ENCODE measurements at regions not wholly inside any gene's neighbourhood (a gene's known extent, or its start where the extent isn't known, plus 50 kb on each side); places are given as distances from the start of the nearest gene placed in this dataset.

- no peak for TF ChIP-seq ELF4 (IDR thresholded peaks at IDR 0.05)
- TF ChIP-seq SP1 (IDR thresholded peaks at IDR 0.05), result no peak
- TF ChIP-seq BHLHE40 (IDR thresholded peaks at IDR 0.05; ENCODE audit: borderline replicate concordance), result no peak
Measured at GRCh38 chr10:130986846-130987245, 324.7 kb downstream of the TCERG1L start.

Data from HEK293T (cell line).